H1 (cell line): ENCODE measurements at regions not wholly inside any gene's neighbourhood (a gene's known extent, or its start where the extent isn't known, plus 50 kb on each side); places are given as distances from the start of the nearest gene placed in this dataset.
A peak's percentile ranks its signal among the peaks of the same experiment; 100 is the strongest.

Source experiments
- CTCF ChIA-PET: fragments of 300-600 bp; sonication (Branson Sonifier 250); formaldehyde crosslinking; loops from one replicate; lab custom pipeline; 2021; ENCODE audit not compliant: partially characterized antibody; lab: Charles Lee
- POLR2A ChIA-PET: fragments of 300-600 bp; sonication (Branson Sonifier 250); formaldehyde crosslinking; loops from one replicate; lab custom pipeline; 2021; ENCODE audit warnings: inconsistent platforms; ENCODE audit not compliant: partially characterized antibody; lab: Charles Lee
- DNase-seq, 2 experiments: peaks; one replicate each; pipeline versions ENCODE4 v3.0.0 to v3.0.0-alpha.2; 2010 to 2022; ENCODE audit warnings: low spot score in 2 of 2, low read depth in 1 of 2, mixed read lengths in 1 of 2
- FAIRE-seq: peaks from 2 replicates; lab custom pipeline; 2011; peaks lifted over from hg19 to GRCh38; lab: Jason Lieb, UNC
- H2AFZ ChIP-seq: 2 replicates; pipeline ENCODE4 v1.8.1; 2012; ENCODE audit warnings: low read length, inconsistent platforms
- H2AK5ac ChIP-seq: 2 replicates; pipeline ENCODE4 v1.6.1; 2013; ENCODE audit warnings: low read depth, low read length
- H2BK120ac ChIP-seq: replicated peaks from 2 replicates; pipeline ENCODE3; 2013; ENCODE audit warnings: low read depth, low read length, inconsistent platforms
- H2BK12ac ChIP-seq: 2 replicates; pipeline ENCODE4 v1.6.1; 2013; ENCODE audit warnings: low read depth, low read length
- H2BK15ac ChIP-seq: 2 replicates; pipeline ENCODE4 v1.6.1; 2013; ENCODE audit warnings: low read length
- H2BK20ac ChIP-seq: 2 replicates; pipeline ENCODE4 v1.6.1; 2013; ENCODE audit warnings: low read length
- H2BK5ac ChIP-seq: 2 replicates; pipeline ENCODE4 v1.6.1; 2013; ENCODE audit warnings: low read depth, low read length
- H3K14ac ChIP-seq: 2 replicates; pipeline ENCODE4 v1.6.1; 2013; ENCODE audit warnings: inconsistent platforms; ENCODE audit not compliant: insufficient read length
- H3K18ac ChIP-seq: 2 replicates; pipeline ENCODE4 v1.6.1; 2013; ENCODE audit warnings: low read length; ENCODE audit errors: extremely low read depth
- H3K23ac ChIP-seq: 2 replicates; pipeline ENCODE4 v1.6.1; 2013; ENCODE audit warnings: inconsistent platforms; ENCODE audit not compliant: insufficient read length
- H3K23me2 ChIP-seq: 2 replicates; pipeline ENCODE4 v1.6.1; 2013; ENCODE audit warnings: low read depth, low read length
- H3K27ac ChIP-seq: 2 replicates; pipeline ENCODE4 v1.6.1; 2011; ENCODE audit warnings: low read depth, low read length, inconsistent platforms
- H3K27me3 ChIP-seq, 4 experiments: replicated peaks in 1 of 4; 1 replicate in 1 of 4; 2 replicates in 3 of 4; pipeline versions ENCODE4 v1.6.1 to v1.8.1; 2011 to 2013; ENCODE audit warnings: low read length in 3 of 4, mild to moderate bottlenecking in 3 of 4, inconsistent platforms in 2 of 4, mixed read lengths in 2 of 4, moderate library complexity in 1 of 4; ENCODE audit not compliant: control insufficient read depth in 3 of 4, insufficient read depth in 3 of 4; ENCODE audit errors: extremely low read depth in 1 of 4
- H3K36me3 ChIP-seq, 4 experiments: 2 replicates each; pipeline versions ENCODE4 v1.6.1 to v1.8.1; 2011 to 2013; ENCODE audit warnings: mild to moderate bottlenecking in 4 of 4, low read length in 3 of 4, moderate library complexity in 2 of 4, control low read depth in 1 of 4, inconsistent platforms in 1 of 4; ENCODE audit not compliant: insufficient read depth in 4 of 4, control insufficient read depth in 2 of 4
- H3K4ac ChIP-seq: replicated peaks from 2 replicates; pipeline ENCODE3; 2013; ENCODE audit warnings: low read length, low read depth, mixed read lengths, inconsistent platforms; ENCODE audit not compliant: insufficient read length
- H3K4me1 ChIP-seq, 4 experiments: replicated peaks in 1 of 4; 1 replicate in 1 of 4; 2 replicates in 3 of 4; pipeline versions ENCODE4 v1.6.1 to v1.8.1; 2011 to 2013; ENCODE audit warnings: low read length in 3 of 4, inconsistent platforms in 2 of 4, mixed read lengths in 1 of 4; ENCODE audit not compliant: insufficient read depth in 4 of 4, control insufficient read depth in 3 of 4
- H3K4me2 ChIP-seq, 2 experiments: 2 replicates each; pipeline versions ENCODE4 v1.6.1 to v1.8.1; 2011 to 2013; ENCODE audit warnings: low read depth in 2 of 2, low read length in 2 of 2, control low read depth in 1 of 2, inconsistent platforms in 1 of 2, mild to moderate bottlenecking in 1 of 2; ENCODE audit not compliant: insufficient read depth in 1 of 2
- H3K4me3 ChIP-seq, 4 experiments: fragments of 200-600, 300-600 bp in 1 of 4; sonication (generic), shearing (Covaris generic), sonication (Bioruptor Twin) in 1 of 4; 2 replicates each; pipeline versions ENCODE4 v1.5.1 to v1.8.1; 2011 to 2016; ENCODE audit warnings: low read length in 4 of 4, low read depth in 3 of 4, control low read depth in 2 of 4, inconsistent platforms in 2 of 4, mild to moderate bottlenecking in 2 of 4, mixed read lengths in 1 of 4, moderate library complexity in 1 of 4; ENCODE audit not compliant: insufficient read depth in 2 of 4; ENCODE audit errors: extremely low read depth in 1 of 4
- H3K56ac ChIP-seq: replicated peaks from 2 replicates; pipeline ENCODE3; 2013; ENCODE audit warnings: low read depth, mild to moderate bottlenecking, mixed read lengths, low read length, inconsistent platforms; ENCODE audit not compliant: insufficient read length
- H3K79me1 ChIP-seq: 2 replicates; pipeline ENCODE4 v1.6.1; 2013; ENCODE audit warnings: low read depth, low read length, control low read depth
- H3K79me2 ChIP-seq, 2 experiments: 2 replicates each; pipeline versions ENCODE4 v1.6.1 to v1.8.1; 2012 to 2013; ENCODE audit warnings: low read length in 2 of 2, mild to moderate bottlenecking in 2 of 2, inconsistent platforms in 1 of 2; ENCODE audit not compliant: insufficient read depth in 2 of 2, control insufficient read depth in 1 of 2
- H3K9ac ChIP-seq, 4 experiments: replicated peaks in 1 of 4; 1 replicate in 1 of 4; 2 replicates in 3 of 4; pipeline versions ENCODE4 v1.6.1 to v1.8.1; 2011 to 2013; ENCODE audit warnings: low read depth in 3 of 4, low read length in 3 of 4, control low read depth in 2 of 4, mild to moderate bottlenecking in 2 of 4, moderate library complexity in 2 of 4, inconsistent platforms in 1 of 4; ENCODE audit errors: extremely low read depth in 1 of 4
- H3K9me3 ChIP-seq, 2 experiments: 2 replicates each; pipeline versions ENCODE4 v1.6.1 to v1.8.1; 2012 to 2013; ENCODE audit warnings: mild to moderate bottlenecking in 2 of 2, moderate library complexity in 2 of 2, control low read depth in 1 of 2, inconsistent platforms in 1 of 2, low read depth in 1 of 2, low read length in 1 of 2, mixed read lengths in 1 of 2; ENCODE audit not compliant: insufficient read depth in 2 of 2
- H4K20me1 ChIP-seq, 2 experiments: replicated peaks in 1 of 2; 2 replicates each; pipeline versions ENCODE3 to v1.8.1; 2011 to 2013; ENCODE audit warnings: inconsistent platforms in 2 of 2, low read length in 2 of 2, mild to moderate bottlenecking in 1 of 2; ENCODE audit not compliant: insufficient read depth in 2 of 2, control insufficient read depth in 1 of 2
- H4K5ac ChIP-seq: 2 replicates; pipeline ENCODE4 v1.6.1; 2013; ENCODE audit warnings: low read length, low read depth, mixed read lengths, inconsistent platforms; ENCODE audit not compliant: insufficient read length
- H4K8ac ChIP-seq: 2 replicates; pipeline ENCODE4 v1.8.0; 2013; ENCODE audit warnings: mild to moderate bottlenecking, moderate library complexity, low read length, inconsistent platforms; ENCODE audit not compliant: insufficient read depth; ENCODE audit errors: extremely low read depth
- H4K91ac ChIP-seq: replicated peaks from 2 replicates; pipeline ENCODE3; 2013; ENCODE audit warnings: low read length, mixed read lengths, inconsistent platforms; ENCODE audit not compliant: insufficient read length
- SAP30 ChIP-seq: fragments of 300-600 bp; sonication (generic); IDR thresholded peaks from 2 replicates; pipeline ENCODE4 v1.7.1; 2012; ENCODE audit warnings: low read length, moderate library complexity, mild to moderate bottlenecking, inconsistent platforms; ENCODE audit not compliant: insufficient read depth, insufficient replicate concordance
- WGBS, 2 experiments: shearing (Covaris generic) in 1 of 2; methylation state at CpG; one replicate each; pipeline versions ENCODE4 v1.1.6 to v1.1.7; 2013 to 2015; ENCODE audit warnings: low lambda C conversion rate in 2 of 2, mixed read lengths in 2 of 2, inconsistent platforms in 1 of 2, low coverage in 1 of 2, missing lambda C conversion rate in 1 of 2; ENCODE audit not compliant: insufficient replicate concordance in 2 of 2, insufficient coverage in 1 of 2, insufficient read length in 1 of 2; ENCODE audit errors: extremely low coverage in 1 of 2, missing lambda C conversion rate in 1 of 2; 5-methylcytosine and 5-hydroxymethylcytosine counted together

GRCh38 chr10:3665316-3665908, 119.6 kb downstream of the KLF6 start:
- Histone ChIP-seq H3K4ac (no peak overlapping the region), H3K4me3 (no peak overlapping the region), H2AFZ (no peak overlapping the region), H2BK15ac (no peak overlapping the region), H4K8ac (0 out of 2 replicates have a peak overlapping the region, but pooled peaks have one; percentile 29), H3K4me2 (no peak overlapping the region), H3K56ac (no peak overlapping the region), H3K9ac (no peak overlapping the region), H4K5ac (no peak overlapping the region), H2BK20ac (no peak overlapping the region), H3K79me1 (no peaks in the 10 kb centered on the region), H3K4me1 (no peaks in the 10 kb centered on the region; a peak in 2 of 7 replicates), H4K91ac (no peak overlapping the region), H2BK5ac (no peak overlapping the region), H3K9me3 (peaks cover 4 to 8% of the 10 kb centered on the region in 2 experiments; a peak in 1 of 4 replicates), H2BK12ac (no peak overlapping the region), H3K27ac (no peak overlapping the region)
- ChIA-PET POLR2A (no interaction called here), CTCF (interaction anchor here (0.6 kb wide), 1 partner anchor 36 kb away, joined by 4 read pairs; no protein-coding TSS in a partner anchor)
- no peak for DNase-seq
- no peak for FAIRE-seq
- TF ChIP-seq SAP30: no peak
- TF ChIP-seq, all 59 proteins: peak for 0
- H3K23ac ChIP-seq: no peak overlapping the region
- H3K36me3 ChIP-seq: no peaks in the 10 kb centered on the region
- H4K20me1 ChIP-seq: no peaks in the 10 kb centered on the region
- no peak overlapping the region for H2BK120ac ChIP-seq
- no peak overlapping the region for H3K14ac ChIP-seq
- no peak overlapping the region for H3K18ac ChIP-seq
- no peaks in the 10 kb centered on the region for H3K79me2 ChIP-seq
- no peaks in the 10 kb centered on the region for H3K23me2 ChIP-seq
- peaks cover 0 to 5% (median 0%) of the 10 kb centered on the region in 4 experiments; a peak in 2 of 7 replicates for H3K27me3 ChIP-seq
- WGBS, 2 experiments: 90% methylated on average over 14 of the region's 15 CpGs; no CpG with 5 or more reads in 1 of the 2 experiments
- no peak overlapping the region for H2AK5ac ChIP-seq
